Suprapubic skin (tissue), 4 donors: ENCODE measurements at regions not wholly inside any gene's neighbourhood (a gene's known extent, or its start where the extent isn't known, plus 50 kb on each side); places are given as distances from the start of the nearest gene placed in this dataset.
"Not testable (repeated sequence)": the region's sequence is repeated elsewhere in the genome, so short reads cannot be mapped to it uniquely, and the experiment has no call there.

Experiments used
- DNase-seq, 2 donors: peaks; one replicate each; pipeline ENCODE4 v3.0.0-alpha.2; 2019; ENCODE audit warnings: low spot score in 2 of 2
- H3K27ac ChIP-seq: fragments of 200-600 bp; sonication (generic); one replicate; pipeline ENCODE4 v1.5.1; 2019
- H3K27me3 ChIP-seq: fragments of 200-600 bp; sonication (generic); one replicate; pipeline ENCODE4 v1.5.1; 2019
- H3K36me3 ChIP-seq: fragments of 200-600 bp; sonication (generic); one replicate; pipeline ENCODE4 v1.5.1; 2019
- H3K4me1 ChIP-seq: fragments of 200-600 bp; sonication (generic); one replicate; pipeline ENCODE4 v1.5.1; 2019
- H3K4me3 ChIP-seq: fragments of 200-600 bp; sonication (generic); one replicate; pipeline ENCODE4 v1.5.1; 2019; ENCODE audit warnings: mild to moderate bottlenecking
- H3K9me3 ChIP-seq: fragments of 200-600 bp; sonication (generic); one replicate; pipeline ENCODE4 v1.5.1; 2019
- CTCF ChIP-seq, 2 donors: fragments of 200-600 bp in 1 of 2; fragments of 450-650 bp in 1 of 2; sonication (generic) in 1 of 2; IDR thresholded peaks; one replicate each; pipeline ENCODE4 v1.5.1; 2016 to 2019; ENCODE audit warnings: antibody characterized with exemption in 2 of 2, mild to moderate bottlenecking in 1 of 2, moderate library complexity in 1 of 2
- EP300 ChIP-seq: sonication (generic); formaldehyde crosslinking; IDR thresholded peaks from one replicate; pipeline ENCODE4 v1.6.1; 2017; ENCODE audit warnings: antibody characterized with exemption
- POLR2A ChIP-seq, 2 donors: fragments of 450-650 bp; IDR thresholded peaks; one replicate each; pipeline ENCODE4 v1.6.1; 2017; ENCODE audit warnings: antibody characterized with exemption in 2 of 2, mild to moderate bottlenecking in 2 of 2, moderate library complexity in 2 of 2
- POLR2AphosphoS5 ChIP-seq, 3 donors: sonication (generic); formaldehyde crosslinking; IDR thresholded peaks; one replicate each; pipeline ENCODE4 v1.6.1; 2017; ENCODE audit warnings: antibody characterized with exemption in 3 of 3
- WGBS: methylation state at CpG from one replicate; pipeline ENCODE4 v1.1.5; 2018; 5-methylcytosine and 5-hydroxymethylcytosine counted together

DNA sequence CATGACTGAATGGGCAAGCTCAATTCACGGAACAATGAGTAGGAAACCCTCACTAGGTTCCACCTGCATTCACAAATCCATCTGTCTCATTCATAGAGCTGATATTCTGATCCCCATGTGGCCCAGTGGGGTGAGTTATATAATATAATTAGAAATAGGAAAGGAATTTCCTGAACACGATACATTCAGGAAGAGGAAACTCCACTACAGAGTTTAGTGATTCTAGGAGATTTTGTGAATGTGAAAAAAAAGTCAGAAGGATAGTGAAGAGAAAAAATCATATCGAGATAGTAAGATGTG, 471.2 kb downstream of the GASK1B start:
- TF ChIP-seq POLR2A (IDR thresholded peaks at IDR 0.05) (no peak), CTCF (IDR thresholded peaks at IDR 0.05) (no peak), EP300 (no peak), POLR2AphosphoS5 (IDR thresholded peaks at IDR 0.05) (no peak)
- Histone ChIP-seq H3K9me3 (no peaks in the 10 kb centered on the region), H3K27me3 (no peaks in the 10 kb centered on the region), H3K27ac (no peak overlapping the region), H3K4me3 (no peak overlapping the region), H3K4me1 (no peaks in the 10 kb centered on the region), H3K36me3 (no peaks in the 10 kb centered on the region)
- 37% methylated on average over 3 of the region's 3 CpGs for WGBS
- DNase-seq, result no peak

DNA sequence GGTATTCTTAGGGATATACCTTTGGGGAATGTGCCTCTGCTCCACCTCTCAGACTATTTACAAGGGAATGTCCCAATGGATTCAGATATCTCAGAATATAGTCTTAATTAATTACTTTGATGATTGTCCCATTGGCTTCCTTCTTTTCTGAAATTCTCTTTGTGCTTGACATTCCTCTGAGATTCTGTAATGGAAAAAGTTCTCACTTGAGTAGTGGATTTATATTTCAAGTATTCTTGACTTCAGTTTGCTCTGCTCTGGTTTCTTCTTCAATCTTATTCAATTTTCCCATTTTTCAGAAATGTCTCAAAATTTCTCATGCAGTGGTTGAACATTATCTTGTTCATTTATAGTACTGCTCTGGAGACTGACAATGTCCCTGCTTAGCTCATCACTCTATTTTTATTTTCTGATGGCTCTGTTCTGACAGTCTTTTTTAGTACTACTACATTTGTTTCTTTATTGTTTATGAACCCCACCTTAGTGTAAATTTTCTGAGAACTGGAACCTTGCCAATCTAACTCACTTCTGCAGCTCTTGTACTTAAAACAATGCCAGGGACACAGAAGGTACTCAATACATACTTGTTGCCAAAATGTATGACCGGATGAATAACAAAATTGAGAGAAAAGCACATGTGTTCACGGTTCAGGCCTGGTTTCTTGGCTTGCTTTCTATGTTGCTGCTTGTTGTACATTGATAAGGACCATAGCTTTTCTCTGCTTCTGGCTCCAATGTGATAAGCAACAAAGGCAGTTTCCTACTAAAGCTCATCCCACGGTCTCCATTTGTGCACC, 471.7 kb downstream of the GASK1B start:
- TF ChIP-seq POLR2AphosphoS5 (IDR thresholded peaks at IDR 0.05) (no peak), POLR2A (IDR thresholded peaks at IDR 0.05) (no peak), CTCF (IDR thresholded peaks at IDR 0.05) (no peak)
- H3K27me3 ChIP-seq, result no peaks in the 10 kb centered on the region
- no peak for DNase-seq
- 55% methylated on average over 3 of the region's 3 CpGs for WGBS
- H3K36me3 ChIP-seq, result no peaks in the 10 kb centered on the region
- no peaks in the 10 kb centered on the region for H3K9me3 ChIP-seq
- H3K27ac ChIP-seq, result no peak overlapping the region
- H3K4me3 ChIP-seq, result no peak overlapping the region
- no peaks in the 10 kb centered on the region for H3K4me1 ChIP-seq

- Histone ChIP-seq H3K4me1 (no peaks in the 10 kb centered on the region), H3K9me3 (no peaks in the 10 kb centered on the region), H3K36me3 (no peaks in the 10 kb centered on the region), H3K27me3 (no peaks in the 10 kb centered on the region), H3K27ac (no peak overlapping the region), H3K4me3 (no peak overlapping the region)
- TF ChIP-seq POLR2A (IDR thresholded peaks at IDR 0.05) (no peak), POLR2AphosphoS5 (IDR thresholded peaks at IDR 0.05) (no peak), EP300 (no peak), CTCF (IDR thresholded peaks at IDR 0.05) (no peak)
- 68% methylated on average over 1 of the region's 1 CpG for WGBS
- no peak for DNase-seq
Observed at GRCh38 chr4:157689476-157689875, 468.9 kb downstream of the GRIA2 start.

- WGBS, result 86% methylated on average over 1 of the region's 1 CpG
- Histone ChIP-seq H3K36me3 (no peaks in the 10 kb centered on the region), H3K4me1 (no peaks in the 10 kb centered on the region), H3K27ac (no peak overlapping the region), H3K27me3 (no peaks in the 10 kb centered on the region), H3K9me3 (no peaks in the 10 kb centered on the region), H3K4me3 (no peak overlapping the region)
- TF ChIP-seq POLR2AphosphoS5 (IDR thresholded peaks at IDR 0.05) (no peak), CTCF (IDR thresholded peaks at IDR 0.05) (no peak), POLR2A (IDR thresholded peaks at IDR 0.05) (no peak), EP300 (no peak)
- DNase-seq, result no peak
Observed at GRCh38 chr4:157687971-157688370, 467.4 kb downstream of the GRIA2 start.

DNA sequence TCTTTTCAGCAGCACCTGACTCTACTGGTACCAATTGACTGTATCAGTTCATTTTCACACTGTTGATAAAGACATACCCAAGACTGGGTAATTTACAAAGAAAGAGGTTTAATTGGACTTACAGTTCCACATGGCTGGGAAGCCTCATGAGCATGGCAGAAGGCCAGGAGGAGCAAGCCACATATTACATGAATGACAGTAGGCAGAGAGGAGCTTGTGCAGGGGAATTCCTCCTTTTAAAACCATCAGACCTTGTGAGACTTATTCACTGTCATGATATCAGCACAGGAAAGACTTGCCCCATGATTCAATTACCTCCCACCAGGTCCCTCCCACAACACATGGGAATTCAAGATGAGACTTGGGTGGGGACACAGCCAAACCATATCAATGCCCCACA, 458.8 kb downstream of the GRIA2 start:
- H3K27me3 ChIP-seq, H3K36me3 ChIP-seq, H3K27ac ChIP-seq, H3K9me3 ChIP-seq, H3K4me1 ChIP-seq, DNase-seq, H3K4me3 ChIP-seq: not testable (repeated sequence)

DNA sequence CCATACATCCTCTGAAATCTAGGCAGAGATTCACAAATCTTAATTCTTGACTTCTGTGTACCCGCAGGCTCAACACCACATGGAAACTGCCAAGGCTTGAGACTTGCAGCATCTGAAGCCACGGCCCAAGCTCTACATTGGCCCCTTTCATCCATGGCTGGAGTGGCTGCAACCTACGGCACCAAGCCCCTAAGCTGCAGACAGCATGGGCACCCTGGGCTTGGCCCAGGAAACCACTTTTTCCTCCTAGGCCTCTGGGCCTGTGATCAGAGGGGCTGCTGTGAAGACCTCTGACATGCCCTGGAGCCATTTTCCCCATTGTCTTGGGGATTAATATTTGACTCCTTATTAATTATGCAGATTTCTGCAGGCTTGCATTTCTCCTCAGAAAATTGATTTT, 457.9 kb downstream of the GRIA2 start:
- WGBS, result 89% methylated on average over 3 of the region's 3 CpGs
- H3K9me3 ChIP-seq, result no peaks in the 10 kb centered on the region
- no peak for DNase-seq
- H3K4me1 ChIP-seq, result no peaks in the 10 kb centered on the region
- TF ChIP-seq CTCF (IDR thresholded peaks at IDR 0.05) (no peak), POLR2A (IDR thresholded peaks at IDR 0.05) (no peak), POLR2AphosphoS5 (IDR thresholded peaks at IDR 0.05) (no peak), EP300 (no peak)
- H3K36me3 ChIP-seq, result no peaks in the 10 kb centered on the region
- H3K27ac ChIP-seq, result no peak overlapping the region
- H3K27me3 ChIP-seq, result no peaks in the 10 kb centered on the region
- H3K4me3 ChIP-seq, result no peak overlapping the region
